NCI-H187 (cell line): ENCODE measurements at regions not wholly inside any gene's neighbourhood (a gene's known extent, or its start where the extent isn't known, plus 50 kb on each side); places are given as distances from the start of the nearest gene placed in this dataset.

ENCODE experiments used
- DNase-seq, 2 experiments: peaks; one replicate each; lab custom pipeline; 2025; lab: John Stamatoyannopoulos, UW

- no peak for DNase-seq
These were observed 131.8 kb upstream of the HS6ST1 start for GRCh38 chr2:128450211-128451024.

- DNase-seq = no peak
These were observed 132.7 kb upstream of the HS6ST1 start for GRCh38 chr2:128451084-128452023.

- DNase-seq = no peak
These were observed 133.3 kb upstream of the HS6ST1 start for GRCh38 chr2:128452024-128452411.

- no peak for DNase-seq
These were observed 134.2 kb upstream of the HS6ST1 start for GRCh38 chr2:128452536-128453530.

GRCh38 chr2:128454980-128455720 lies 136.5 kb upstream of the HS6ST1 start:
- DNase-seq = no peak

GRCh38 chr2:128455721-128456050 lies 137.0 kb upstream of the HS6ST1 start:
- DNase-seq = no peak

- DNase-seq = no peak
These were observed 137.6 kb upstream of the HS6ST1 start for GRCh38 chr2:128456281-128456680.

- DNase-seq = no peak
These were observed 138.4 kb upstream of the HS6ST1 start for GRCh38 chr2:128457006-128457604.

- no peak for DNase-seq
These were observed 139.0 kb upstream of the HS6ST1 start for GRCh38 chr2:128457716-128458115.

- no peak for DNase-seq
These were observed 139.8 kb upstream of the HS6ST1 start for GRCh38 chr2:128458505-128458904.

GRCh38 chr2:128464456-128464855 lies 145.8 kb upstream of the HS6ST1 start:
- no peak for DNase-seq

GRCh38 chr2:128465246-128466170 lies 146.8 kb upstream of the HS6ST1 start:
- DNase-seq = no peak

GRCh38 chr2:128466376-128466775 lies 147.7 kb upstream of the HS6ST1 start:
- DNase-seq = no peak

GRCh38 chr2:128466776-128467175 lies 148.1 kb upstream of the HS6ST1 start:
- DNase-seq = no peak

- no peak for DNase-seq
These were observed 148.8 kb upstream of the HS6ST1 start for GRCh38 chr2:128467321-128467969.

GRCh38 chr2:128468186-128468920 lies 149.7 kb upstream of the HS6ST1 start:
- no peak for DNase-seq

- no peak for DNase-seq
These were observed 150.5 kb upstream of the HS6ST1 start for GRCh38 chr2:128469203-128469602.

- DNase-seq = no peak
These were observed 151.2 kb upstream of the HS6ST1 start for GRCh38 chr2:128469875-128470274.
